ENCODE measurements at regions not wholly inside any gene's neighbourhood (a gene's known extent, or its start where the extent isn't known, plus 50 kb on each side); places are given as distances from the start of the nearest gene placed in this dataset.

- Histone ChIP-seq H3K4me3 (no peak overlapping the region), H3K9me1 (ENCODE audit: control insufficient read depth, insufficient read depth, low read length) (no peaks in the 10 kb centered on the region), H3K4me1 (replicated peaks in 1 of 2; ENCODE audit: control insufficient read depth in 2 of 2, insufficient read depth in 2 of 2, low read length in 2 of 2) (no peaks in the 10 kb centered on the region), H3K4me2 (ENCODE audit: insufficient read depth, low read length) (no peak overlapping the region), H3K9me3 (replicated peaks; ENCODE audit: control insufficient read depth, insufficient read depth, low read depth, low read length) (no peaks in the 10 kb centered on the region), H3K36me3 (ENCODE audit: control insufficient read depth, insufficient read depth, low read length) (no peaks in the 10 kb centered on the region), H3K27ac (ENCODE audit: extremely low read depth, low read depth, low read length) (no peak overlapping the region), H3K9ac (ENCODE audit: insufficient read depth in 1 of 2, low read depth in 2 of 2, low read length in 2 of 2) (no peak overlapping the region), H3K27me3 (ENCODE audit: control insufficient read depth in 2 of 2, insufficient read depth in 2 of 2, low read length in 2 of 2) (no peaks in the 10 kb centered on the region), H2AFZ (ENCODE audit: low read depth, low read length) (no peak overlapping the region), H4K20me1 (replicated peaks; ENCODE audit: control insufficient read depth, insufficient read depth, low read length) (no peaks in the 10 kb centered on the region), H3K79me2 (ENCODE audit: control insufficient read depth, insufficient read depth, low read length) (no peaks in the 10 kb centered on the region)
- FAIRE-seq (no peak), DNase-seq (ENCODE audit: extremely low read depth in 1 of 4, low spot score in 3 of 4) (no peak), ATAC-seq (no peak)
- ChIA-PET CTCF (ENCODE audit: low intra/inter-chr PET ratio) (no interaction called here), POLR2A (no interaction called here)
- in situ Hi-C loops (cut with MboI), result no loop called here
- BruUV-seq (replicated peaks), result no TSS peak
- intact Hi-C loops (cut with micrococcal nuclease), result no loop called here
- TF ChIP-seq BRD4 (IDR thresholded peaks at IDR 0.05) (no peak), SLC30A9 (CRISPR knock-in tag; IDR thresholded peaks at IDR 0.05) (no peak), ZNF253 (CRISPR knock-in tag; conservative IDR thresholded peaks at IDR 0.05) (no peak), ZNF609 (CRISPR knock-in tag; IDR thresholded peaks at IDR 0.05; ENCODE audit: borderline replicate concordance) (no peak), NBN (IDR thresholded peaks at IDR 0.05; ENCODE audit: low read depth) (no peak)
Measured at GRCh38 chr1:163777205-163777604, 455.5 kb downstream of the NUF2 start.

Data from K562 (cell line).